ENCODE measurements at regions not wholly inside any gene's neighbourhood (a gene's known extent, or its start where the extent isn't known, plus 50 kb on each side); places are given as distances from the start of the nearest gene placed in this dataset.

GRCh38 chr12:94089891-94090290 lies 58.5 kb upstream of the PLXNC1 start:
- TF ChIP-seq CTCF (IDR thresholded peaks at IDR 0.05; ENCODE audit: borderline replicate concordance, extremely low read depth, low read length, poor library complexity, severe bottlenecking): no peak
- TF ChIP-seq EZH2 (IDR thresholded peaks at IDR 0.05; ENCODE audit: borderline replicate concordance, low read depth, low read length, severe bottlenecking): no peak

Data from DND-41 (cell line).